T-helper 2 cell treated with Interferon-gamma antibody and Interleukin-4, amounts not matched to agents 5 μg/mL and 100 μg/mL, for 36 hours (primary cell): ENCODE measurements at regions not wholly inside any gene's neighbourhood (a gene's known extent, or its start where the extent isn't known, plus 50 kb on each side); places are given as distances from the start of the nearest gene placed in this dataset.
A peak's percentile ranks its signal among the peaks of the same experiment; 100 is the strongest.

Experiments used
- DNase-seq: peaks from one replicate; pipeline ENCODE4 v3.0.0; 2021; ENCODE audit warnings: low spot score
- H3K27ac Mint-ChIP-seq: one replicate; pipeline ENCODE4 v1.8.0; 2021; ENCODE audit warnings: mild to moderate bottlenecking, mixed read lengths
- H3K27me3 Mint-ChIP-seq: one replicate; pipeline ENCODE4 v1.8.0; 2021; ENCODE audit warnings: low read depth, mixed read lengths
- H3K36me3 Mint-ChIP-seq: one replicate; pipeline ENCODE4 v1.8.0; 2021; ENCODE audit warnings: low read depth, mixed read lengths
- H3K4me1 Mint-ChIP-seq: one replicate; pipeline ENCODE4 v1.8.0; 2021; ENCODE audit warnings: low read depth, mixed read lengths
- H3K4me3 Mint-ChIP-seq: one replicate; pipeline ENCODE4 v1.8.0; 2022; ENCODE audit warnings: mild to moderate bottlenecking, moderate library complexity, mixed read lengths
- H3K9me3 Mint-ChIP-seq: one replicate; pipeline ENCODE4 v1.8.0; 2021; ENCODE audit warnings: mixed read lengths

DNA sequence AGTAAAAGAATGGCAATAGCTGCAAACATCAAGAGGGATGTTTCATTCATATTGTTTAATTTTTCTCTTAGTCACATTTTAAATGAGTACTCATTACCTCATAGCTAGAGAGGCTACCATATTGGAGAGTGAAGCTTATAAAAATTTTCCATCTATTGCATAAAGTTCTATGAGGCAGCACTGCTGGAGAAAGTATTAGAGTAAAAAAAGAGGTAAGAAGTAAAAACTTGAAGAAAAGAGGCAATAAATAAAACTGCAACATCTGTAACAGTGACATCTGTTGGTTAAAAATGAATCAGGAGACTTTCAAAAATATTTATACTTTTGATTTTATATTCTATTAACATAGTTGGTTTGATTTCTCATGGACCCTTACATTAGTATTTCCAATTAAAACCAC lies 284.5 kb upstream of the SEMA3D start:
- H3K27ac Mint-ChIP-seq, result peak overlapping the region; percentile 52
- H3K9me3 Mint-ChIP-seq, result no peaks in the 10 kb centered on the region
- no peak overlapping the region for H3K4me3 Mint-ChIP-seq
- H3K36me3 Mint-ChIP-seq, result no peaks in the 10 kb centered on the region
- H3K4me1 Mint-ChIP-seq, result peaks cover 6% of the 10 kb centered on the region
- H3K27me3 Mint-ChIP-seq, result no peaks in the 10 kb centered on the region
- no peak for DNase-seq

DNA sequence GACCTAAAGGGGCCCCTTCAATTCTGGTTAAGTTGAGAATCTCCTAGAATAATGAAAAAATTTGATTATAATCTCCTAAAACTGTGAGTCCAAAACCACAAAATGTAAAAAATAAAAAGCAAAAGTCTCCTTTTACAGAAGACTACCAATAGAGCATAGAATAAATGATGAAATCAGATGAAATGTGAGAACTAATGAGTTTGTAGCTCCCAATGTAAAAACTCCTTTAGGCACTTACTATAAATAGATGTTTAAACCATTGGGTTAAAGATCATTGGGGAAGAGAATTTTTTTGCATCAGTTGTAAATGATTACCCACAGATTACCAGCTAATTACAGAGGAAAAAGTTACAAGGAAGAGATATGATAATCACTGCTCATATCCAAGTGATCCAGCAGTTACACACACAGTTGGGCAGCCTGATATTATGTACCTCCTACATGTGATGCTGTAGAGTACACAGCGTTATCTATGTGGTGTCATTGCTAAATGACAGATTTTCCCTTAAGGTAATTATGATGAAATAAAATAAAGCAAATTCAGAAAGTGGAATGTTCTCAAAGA lies 282.7 kb upstream of the SEMA3D start:
- H3K27ac Mint-ChIP-seq, result no peak overlapping the region
- H3K36me3 Mint-ChIP-seq, result no peaks in the 10 kb centered on the region
- H3K4me3 Mint-ChIP-seq, result no peak overlapping the region
- H3K9me3 Mint-ChIP-seq, result no peaks in the 10 kb centered on the region
- H3K4me1 Mint-ChIP-seq, result peaks cover 6% of the 10 kb centered on the region
- H3K27me3 Mint-ChIP-seq, result no peaks in the 10 kb centered on the region
- DNase-seq, result no peak

DNA sequence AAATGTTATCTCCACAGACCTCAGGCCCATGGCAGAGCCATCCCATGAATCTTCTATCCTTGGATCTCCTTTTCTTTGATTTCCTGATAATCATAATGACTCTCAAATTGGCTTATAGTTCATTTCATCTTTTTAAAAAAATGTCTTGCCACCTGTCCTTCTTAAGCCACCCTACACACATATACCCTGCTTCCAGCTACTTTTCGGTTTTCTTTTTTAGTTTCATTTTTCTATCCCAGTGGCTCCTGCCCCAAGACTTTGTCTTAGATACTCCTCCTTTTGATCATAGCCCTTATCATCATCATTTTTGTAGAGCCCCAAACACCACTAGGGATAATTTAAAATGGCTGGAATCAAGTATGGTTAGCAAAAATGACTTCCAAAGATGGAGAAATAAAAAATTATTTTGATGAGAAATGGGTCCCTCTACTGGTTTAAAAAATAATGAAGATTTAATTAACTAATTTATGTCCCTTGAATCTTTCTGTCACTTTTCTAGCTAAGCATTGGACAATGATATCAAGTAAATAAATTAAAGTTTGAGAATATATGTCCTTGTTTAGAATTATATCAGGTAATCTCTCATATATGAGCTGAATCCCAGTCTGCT lies 277.3 kb upstream of the SEMA3D start:
- Mint-ChIP-seq H3K4me3 (no peak overlapping the region), H3K27me3 (no peaks in the 10 kb centered on the region), H3K27ac (no peak overlapping the region), H3K9me3 (no peaks in the 10 kb centered on the region), H3K4me1 (no peaks in the 10 kb centered on the region), H3K36me3 (no peaks in the 10 kb centered on the region)
- DNase-seq, result no peak

DNA sequence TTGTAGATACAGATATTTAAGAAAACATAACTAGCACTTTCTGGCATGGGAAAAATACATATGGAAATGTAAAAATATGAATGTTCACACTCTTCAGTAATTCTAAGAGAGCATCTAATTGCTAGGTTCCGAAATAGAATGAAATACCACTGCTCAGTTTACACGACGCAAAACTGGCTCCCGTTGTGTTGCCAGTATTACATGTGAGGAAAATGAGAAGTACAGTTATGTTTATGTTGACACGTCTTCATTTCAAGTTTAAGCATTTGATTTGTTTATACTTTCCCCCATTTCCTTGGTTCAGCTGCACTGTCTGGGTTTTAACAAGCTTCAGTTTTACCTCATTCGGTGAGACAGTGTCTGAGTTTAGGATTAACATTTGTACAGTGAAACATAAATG lies 275.8 kb upstream of the SEMA3D start:
- H3K27ac Mint-ChIP-seq, result no peak overlapping the region

DNA sequence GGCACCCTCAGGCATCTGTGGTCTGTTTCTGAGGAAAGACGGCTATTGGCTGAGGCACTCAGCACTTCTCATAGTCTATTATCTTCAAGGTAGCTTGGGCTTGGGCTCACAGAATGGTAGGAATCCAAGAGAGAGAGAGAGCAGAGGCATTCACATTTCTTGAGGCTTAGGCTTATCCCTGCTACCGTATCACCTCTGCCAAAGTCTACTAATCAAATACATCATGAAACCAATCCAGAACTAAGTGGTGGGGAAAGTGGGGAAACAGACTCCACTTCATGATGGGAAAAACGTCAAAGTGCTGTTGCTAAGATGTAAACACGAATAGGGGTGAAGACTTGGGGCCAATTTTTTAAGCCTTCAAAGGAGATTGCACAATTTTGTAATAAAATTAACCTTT lies 271.1 kb upstream of the SEMA3D start:
- Mint-ChIP-seq H3K4me1 (no peaks in the 10 kb centered on the region), H3K36me3 (no peaks in the 10 kb centered on the region), H3K27me3 (no peaks in the 10 kb centered on the region), H3K27ac (no peak overlapping the region), H3K9me3 (no peaks in the 10 kb centered on the region), H3K4me3 (no peak overlapping the region)
- no peak for DNase-seq

More for the DNA sequence above, 275.8 kb upstream of the SEMA3D start:
- H3K9me3 Mint-ChIP-seq, result no peaks in the 10 kb centered on the region
- no peak for DNase-seq
- no peaks in the 10 kb centered on the region for H3K4me1 Mint-ChIP-seq
- H3K27me3 Mint-ChIP-seq, result no peaks in the 10 kb centered on the region
- H3K4me3 Mint-ChIP-seq, result no peak overlapping the region
- H3K36me3 Mint-ChIP-seq, result no peaks in the 10 kb centered on the region

DNA sequence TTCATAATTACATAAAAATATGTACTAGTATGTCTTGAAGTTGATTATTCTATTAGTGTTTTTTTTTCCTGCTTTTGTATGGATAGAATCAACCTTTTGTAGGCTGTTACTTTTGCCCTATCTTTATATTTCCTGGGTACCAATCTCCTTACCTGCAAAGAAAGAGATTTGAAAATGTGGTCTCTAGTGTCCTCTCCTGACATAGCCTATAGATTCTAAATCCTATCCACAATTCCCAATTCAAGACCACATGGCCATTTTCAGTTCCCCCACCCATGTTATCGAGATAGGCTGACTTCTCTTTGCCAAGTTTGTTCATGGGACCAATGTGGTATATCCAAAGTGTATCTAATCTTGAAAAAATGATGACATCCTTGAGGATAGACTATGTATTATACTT lies 269.4 kb upstream of the SEMA3D start:
- DNase-seq, result no peak
- H3K4me3 Mint-ChIP-seq, result no peak overlapping the region
- no peaks in the 10 kb centered on the region for H3K36me3 Mint-ChIP-seq
- no peak overlapping the region for H3K27ac Mint-ChIP-seq
- H3K4me1 Mint-ChIP-seq, result no peaks in the 10 kb centered on the region
- H3K27me3 Mint-ChIP-seq, result no peaks in the 10 kb centered on the region
- H3K9me3 Mint-ChIP-seq, result no peaks in the 10 kb centered on the region

DNA sequence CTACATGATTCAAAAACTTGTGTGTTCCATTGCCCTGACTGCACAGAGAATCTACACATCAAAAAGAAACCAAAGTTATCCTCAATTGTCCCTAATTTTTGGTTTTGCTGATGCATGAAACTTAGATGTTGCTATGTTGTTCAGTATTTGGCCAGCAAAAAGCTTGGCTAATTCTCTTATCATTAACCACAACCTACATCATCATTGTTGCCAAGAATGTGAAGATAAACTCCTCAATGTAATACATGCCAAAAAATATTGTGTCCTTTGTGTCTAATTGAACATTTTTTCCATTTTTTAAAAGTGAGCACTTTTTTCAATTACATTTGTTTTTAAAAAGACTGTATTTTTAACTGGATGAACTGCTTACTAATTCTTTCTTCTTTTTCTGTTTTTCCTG lies 268.0 kb upstream of the SEMA3D start:
- Mint-ChIP-seq H3K36me3 (no peaks in the 10 kb centered on the region), H3K27me3 (no peaks in the 10 kb centered on the region), H3K4me1 (no peaks in the 10 kb centered on the region), H3K9me3 (no peaks in the 10 kb centered on the region), H3K27ac (no peak overlapping the region), H3K4me3 (no peak overlapping the region)
- DNase-seq, result no peak

DNA sequence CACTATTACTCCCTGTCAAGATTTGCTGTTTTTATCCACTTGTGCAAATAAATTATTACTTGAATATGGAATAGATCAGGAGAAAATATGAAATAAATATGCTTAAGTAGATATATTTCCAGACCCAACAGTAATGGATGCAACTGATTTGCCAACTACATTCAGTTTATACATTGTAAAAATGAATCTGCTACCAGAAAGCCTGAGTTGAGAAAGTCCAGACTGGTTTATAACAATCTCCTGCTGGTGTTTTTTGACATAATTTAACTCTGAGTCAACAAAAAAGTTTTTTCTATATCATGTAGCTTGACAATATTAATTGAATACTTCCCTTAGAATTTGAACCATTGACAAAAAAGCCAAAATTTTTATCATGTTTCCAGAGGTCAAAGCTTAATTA lies 265.8 kb upstream of the SEMA3D start:
- no peak for DNase-seq
- Mint-ChIP-seq H3K27me3 (no peaks in the 10 kb centered on the region), H3K9me3 (no peaks in the 10 kb centered on the region), H3K4me1 (no peaks in the 10 kb centered on the region), H3K36me3 (no peaks in the 10 kb centered on the region), H3K4me3 (no peak overlapping the region), H3K27ac (no peak overlapping the region)

DNA sequence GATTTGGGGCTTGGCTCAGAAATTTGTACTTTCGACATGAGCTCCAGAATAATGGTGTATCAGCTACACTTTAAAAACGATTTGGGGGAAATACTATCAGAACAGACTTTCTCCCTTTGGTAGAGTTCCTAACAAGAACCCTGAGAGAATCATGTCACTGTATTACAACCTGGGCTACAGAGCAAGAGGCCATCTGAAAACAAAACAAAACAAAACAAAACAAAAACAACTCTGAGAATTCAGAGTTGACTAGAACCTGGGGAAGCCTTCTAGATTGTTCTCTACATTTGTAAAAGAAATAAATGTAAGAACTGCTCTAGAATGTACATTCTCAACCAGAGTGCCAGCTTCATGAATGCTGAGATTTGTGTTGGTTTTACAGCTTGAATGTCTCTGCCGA lies 262.6 kb upstream of the SEMA3D start:
- Mint-ChIP-seq H3K27me3 (no peaks in the 10 kb centered on the region), H3K4me1 (no peaks in the 10 kb centered on the region), H3K27ac (no peak overlapping the region), H3K4me3 (no peak overlapping the region), H3K36me3 (no peaks in the 10 kb centered on the region), H3K9me3 (no peaks in the 10 kb centered on the region)
- DNase-seq, result no peak

DNA sequence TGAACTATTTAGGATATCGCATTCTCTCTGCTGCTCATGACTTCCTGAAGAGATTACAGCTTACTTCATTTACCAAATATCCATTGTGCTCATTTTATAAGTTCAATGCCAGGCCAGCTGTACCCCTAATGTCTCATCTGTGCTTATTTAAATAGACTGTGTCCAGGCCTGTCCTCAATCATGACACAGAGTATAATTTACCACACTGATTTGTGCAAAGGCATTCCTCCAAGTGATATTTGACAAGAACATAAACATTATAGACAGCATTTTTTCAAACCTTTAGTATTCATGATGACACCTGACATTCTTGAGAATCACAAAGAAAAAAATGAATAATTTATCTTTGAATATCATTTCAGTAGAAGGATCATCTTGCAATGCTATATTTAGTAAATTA lies 260.1 kb upstream of the SEMA3D start:
- no peaks in the 10 kb centered on the region for H3K9me3 Mint-ChIP-seq
- no peak overlapping the region for H3K27ac Mint-ChIP-seq
- H3K4me1 Mint-ChIP-seq, result no peaks in the 10 kb centered on the region
- H3K4me3 Mint-ChIP-seq, result no peak overlapping the region
- H3K36me3 Mint-ChIP-seq, result no peaks in the 10 kb centered on the region
- no peaks in the 10 kb centered on the region for H3K27me3 Mint-ChIP-seq
- DNase-seq, result no peak

DNA sequence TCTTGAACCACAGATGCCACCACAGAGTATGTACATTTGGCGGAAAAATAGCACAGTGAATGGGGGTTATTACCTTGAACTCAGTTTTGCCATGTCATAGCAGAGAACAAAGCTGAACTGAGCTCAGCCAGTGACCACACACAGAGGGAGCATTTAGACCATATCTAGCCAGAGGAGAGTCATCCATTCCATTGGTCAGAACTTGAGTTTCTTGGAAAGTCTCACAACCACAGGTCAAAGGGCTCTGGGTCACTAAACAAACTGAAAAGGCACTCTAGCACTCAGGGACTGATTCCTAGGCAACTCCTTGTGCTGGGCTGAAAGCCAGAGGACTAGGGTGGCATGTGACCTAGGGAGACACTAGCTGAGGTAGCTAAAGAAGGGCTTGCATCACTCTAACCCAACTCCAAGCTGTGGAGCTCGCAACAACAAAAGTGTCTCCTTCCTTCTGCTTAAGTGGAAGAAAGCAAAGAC lies 239.7 kb upstream of the SEMA3D start:
- Mint-ChIP-seq H3K36me3 (no peaks in the 10 kb centered on the region), H3K27ac (no peak overlapping the region), H3K9me3 (no peaks in the 10 kb centered on the region), H3K27me3 (no peaks in the 10 kb centered on the region), H3K4me1 (no peaks in the 10 kb centered on the region), H3K4me3 (no peak overlapping the region)
- no peak for DNase-seq

DNA sequence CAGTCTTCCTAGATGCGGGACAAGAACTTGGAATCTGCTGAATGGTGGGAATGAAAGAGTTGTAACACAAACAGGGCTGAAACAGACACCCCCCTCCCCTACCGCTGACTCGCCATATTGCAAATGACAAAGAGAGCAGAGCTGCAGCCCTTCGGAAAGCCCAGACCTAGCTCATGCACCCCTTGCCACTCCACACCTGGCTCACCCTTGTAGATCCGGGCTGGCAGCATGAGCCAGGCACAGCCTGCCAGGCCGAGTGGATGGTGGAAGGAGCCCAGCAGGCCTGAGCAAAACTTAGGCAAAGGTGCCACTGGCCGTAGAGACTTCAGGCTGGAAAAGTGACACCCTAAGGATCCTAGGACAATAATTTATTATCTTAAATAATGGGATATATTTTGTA lies 237.4 kb upstream of the SEMA3D start:
- no peaks in the 10 kb centered on the region for H3K36me3 Mint-ChIP-seq
- H3K27ac Mint-ChIP-seq, result no peak overlapping the region
- no peaks in the 10 kb centered on the region for H3K4me1 Mint-ChIP-seq
- no peak for DNase-seq
- no peaks in the 10 kb centered on the region for H3K27me3 Mint-ChIP-seq
- H3K4me3 Mint-ChIP-seq, result no peak overlapping the region
- no peaks in the 10 kb centered on the region for H3K9me3 Mint-ChIP-seq

DNA sequence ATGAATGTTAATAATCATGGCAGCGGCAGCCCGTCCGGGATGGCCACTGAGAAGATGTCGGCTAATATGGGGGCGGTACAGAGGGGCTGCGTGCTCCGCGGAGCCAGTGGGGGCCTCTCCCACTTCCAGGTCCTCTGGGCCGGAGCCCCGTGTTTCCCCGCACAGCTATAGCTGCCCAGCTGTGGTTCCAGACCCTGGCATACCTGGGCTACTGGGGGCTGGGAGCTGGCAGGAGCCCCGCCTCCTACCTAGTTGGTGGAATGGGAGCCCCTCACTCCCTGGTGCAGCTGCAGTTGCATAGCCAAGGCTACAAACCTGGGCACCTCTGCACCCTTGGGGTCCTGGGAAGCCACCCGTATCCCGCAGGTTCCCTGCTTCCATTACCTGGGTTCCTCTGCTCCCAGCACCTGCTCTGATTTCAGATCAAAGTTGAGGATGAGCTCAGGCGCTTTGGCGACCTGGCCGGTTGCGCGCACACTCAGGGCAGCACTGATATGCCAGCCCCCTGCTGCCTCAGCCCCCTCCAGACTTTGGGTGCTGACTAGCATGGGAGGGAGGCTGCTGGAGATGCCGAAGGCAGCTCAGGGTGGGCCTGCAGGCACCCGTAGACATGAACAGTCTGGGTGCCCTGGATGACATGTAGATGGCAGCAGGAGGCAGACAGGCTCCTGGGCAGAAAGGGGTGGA lies 236.5 kb upstream of the SEMA3D start:
- no peaks in the 10 kb centered on the region for H3K36me3 Mint-ChIP-seq
- no peak for DNase-seq
- no peak overlapping the region for H3K4me3 Mint-ChIP-seq
- H3K9me3 Mint-ChIP-seq, result no peaks in the 10 kb centered on the region
- H3K27ac Mint-ChIP-seq, result no peak overlapping the region
- no peaks in the 10 kb centered on the region for H3K27me3 Mint-ChIP-seq
- H3K4me1 Mint-ChIP-seq, result no peaks in the 10 kb centered on the region

DNA sequence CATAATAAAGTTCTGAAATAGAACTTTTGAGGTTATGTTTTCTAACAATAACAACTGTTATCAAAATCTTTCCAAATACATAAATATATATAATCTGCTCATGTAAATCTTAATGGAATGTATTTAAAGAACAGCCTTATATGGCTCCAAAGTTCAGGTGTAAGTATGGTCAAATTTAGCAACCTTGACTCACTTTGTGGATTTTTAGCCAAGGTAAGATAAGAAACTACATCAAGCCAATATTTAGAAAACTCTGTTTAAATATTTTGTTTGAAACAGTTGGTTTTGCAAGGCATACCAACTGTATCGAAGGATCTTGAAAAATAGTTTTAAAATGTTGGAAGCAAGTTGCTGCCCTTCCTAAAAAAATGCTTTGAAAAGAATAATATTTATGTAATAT lies 228.9 kb upstream of the SEMA3D start:
- no peak for DNase-seq
- Mint-ChIP-seq H3K9me3 (no peaks in the 10 kb centered on the region), H3K27me3 (no peaks in the 10 kb centered on the region), H3K4me3 (no peak overlapping the region), H3K36me3 (no peaks in the 10 kb centered on the region), H3K4me1 (no peaks in the 10 kb centered on the region), H3K27ac (no peak overlapping the region)

DNA sequence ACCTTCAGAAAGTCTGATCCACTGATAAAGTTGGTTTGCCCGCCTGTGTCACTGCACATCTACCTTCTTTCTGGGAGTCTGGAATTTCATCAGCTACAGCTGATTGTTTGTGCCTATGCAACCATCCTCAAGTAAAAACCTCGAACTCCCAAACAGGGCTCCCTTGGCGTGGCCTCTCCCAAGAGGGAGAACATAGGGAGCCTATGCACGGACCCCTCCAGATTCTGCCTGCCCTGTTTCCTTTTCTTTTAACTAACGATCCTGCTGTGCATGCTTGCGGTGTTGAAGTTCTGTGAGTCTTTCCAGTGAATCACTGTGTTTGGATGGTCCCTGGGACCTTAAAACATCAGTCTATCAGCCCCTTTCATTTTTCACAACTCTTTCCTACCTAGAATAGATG lies 226.9 kb upstream of the SEMA3D start:
- H3K9me3 Mint-ChIP-seq, result no peaks in the 10 kb centered on the region
- H3K27me3 Mint-ChIP-seq, result no peaks in the 10 kb centered on the region
- no peaks in the 10 kb centered on the region for H3K4me1 Mint-ChIP-seq
- no peak overlapping the region for H3K27ac Mint-ChIP-seq
- no peaks in the 10 kb centered on the region for H3K36me3 Mint-ChIP-seq
- H3K4me3 Mint-ChIP-seq, result no peak overlapping the region
- DNase-seq, result no peak
